ENCODE measurements at regions not wholly inside any gene's neighbourhood (a gene's known extent, or its start where the extent isn't known, plus 50 kb on each side); places are given as distances from the start of the nearest gene placed in this dataset.

DNA sequence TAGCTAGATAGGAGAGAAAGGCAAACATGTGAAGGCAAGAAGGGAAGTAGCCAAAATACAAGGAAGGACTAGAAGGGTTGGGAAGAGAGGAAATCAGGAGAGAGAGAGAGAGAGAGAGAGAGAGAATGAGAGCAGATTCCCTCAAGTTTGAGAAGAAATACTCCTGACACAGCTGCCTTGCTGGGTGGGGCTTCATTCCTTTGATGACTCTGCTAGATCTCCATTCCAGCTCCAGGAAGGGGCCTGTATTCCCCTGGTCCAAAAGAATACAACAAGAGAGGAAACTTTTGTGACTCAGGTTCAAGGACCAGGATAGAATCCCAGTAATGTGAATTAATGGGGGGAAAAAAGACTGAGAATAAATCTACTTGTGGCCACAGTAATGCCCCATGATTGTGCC is 62.9 kb upstream of the SPON1 start:
- TF ChIP-seq, protein P1, sequence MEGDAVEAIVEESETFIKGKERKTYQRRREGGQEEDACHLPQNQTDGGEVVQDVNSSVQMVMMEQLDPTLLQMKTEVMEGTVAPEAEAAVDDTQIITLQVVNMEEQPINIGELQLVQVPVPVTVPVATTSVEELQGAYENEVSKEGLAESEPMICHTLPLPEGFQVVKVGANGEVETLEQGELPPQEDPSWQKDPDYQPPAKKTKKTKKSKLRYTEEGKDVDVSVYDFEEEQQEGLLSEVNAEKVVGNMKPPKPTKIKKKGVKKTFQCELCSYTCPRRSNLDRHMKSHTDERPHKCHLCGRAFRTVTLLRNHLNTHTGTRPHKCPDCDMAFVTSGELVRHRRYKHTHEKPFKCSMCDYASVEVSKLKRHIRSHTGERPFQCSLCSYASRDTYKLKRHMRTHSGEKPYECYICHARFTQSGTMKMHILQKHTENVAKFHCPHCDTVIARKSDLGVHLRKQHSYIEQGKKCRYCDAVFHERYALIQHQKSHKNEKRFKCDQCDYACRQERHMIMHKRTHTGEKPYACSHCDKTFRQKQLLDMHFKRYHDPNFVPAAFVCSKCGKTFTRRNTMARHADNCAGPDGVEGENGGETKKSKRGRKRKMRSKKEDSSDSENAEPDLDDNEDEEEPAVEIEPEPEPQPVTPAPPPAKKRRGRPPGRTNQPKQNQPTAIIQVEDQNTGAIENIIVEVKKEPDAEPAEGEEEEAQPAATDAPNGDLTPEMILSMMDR (IDR thresholded peaks at IDR 0.05): no peak
- TF ChIP-seq POLR2A (IDR thresholded peaks at IDR 0.05): no peak

Data from esophagus squamous epithelium (tissue), 4 donors.